Mesendoderm (in vitro differentiated cells): ENCODE measurements at regions not wholly inside any gene's neighbourhood (a gene's known extent, or its start where the extent isn't known, plus 50 kb on each side); places are given as distances from the start of the nearest gene placed in this dataset.

Experiments
- DNase-seq: peaks from one replicate; pipeline ENCODE4 v3.0.0; 2013
- H2AK5ac ChIP-seq: 2 replicates; pipeline ENCODE4 v1.6.1; 2013; ENCODE audit warnings: low read length, inconsistent platforms
- H2BK120ac ChIP-seq: 2 replicates; pipeline ENCODE4 v1.6.1; 2013; ENCODE audit warnings: low read depth, mild to moderate bottlenecking, low read length, moderate library complexity, mixed read lengths
- H2BK15ac ChIP-seq: replicated peaks from 2 replicates; pipeline ENCODE4 v1.6.1; 2013; ENCODE audit warnings: low read depth, mild to moderate bottlenecking, moderate library complexity
- H2BK5ac ChIP-seq: 2 replicates; pipeline ENCODE4 v1.6.1; 2013; ENCODE audit warnings: low read length, inconsistent platforms
- H3K18ac ChIP-seq: 2 replicates; pipeline ENCODE4 v1.6.1; 2013; ENCODE audit warnings: mild to moderate bottlenecking, low read length, mixed read lengths
- H3K23ac ChIP-seq: one replicate; pipeline ENCODE4 v1.6.1; 2013; ENCODE audit warnings: low read length
- H3K27ac ChIP-seq: 2 replicates; pipeline ENCODE4 v1.5.1; 2013; ENCODE audit warnings: low read depth, mild to moderate bottlenecking, inconsistent platforms, low read length, moderate library complexity
- H3K27me3 ChIP-seq: 2 replicates; pipeline ENCODE4 v1.6.1; 2013; ENCODE audit warnings: low read length, control low read depth, mild to moderate bottlenecking, inconsistent platforms; ENCODE audit not compliant: insufficient read depth, poor library complexity
- H3K36me3 ChIP-seq: 2 replicates; pipeline ENCODE4 v1.6.1; 2013; ENCODE audit warnings: low read length, inconsistent platforms; ENCODE audit not compliant: control insufficient read depth, insufficient read depth
- H3K4ac ChIP-seq: one replicate; pipeline ENCODE4 v1.6.1; 2013; ENCODE audit warnings: low read depth, mild to moderate bottlenecking, low read length, moderate library complexity
- H3K4me1 ChIP-seq: 2 replicates; pipeline ENCODE4 v1.6.1; 2013; ENCODE audit warnings: low read depth, low read length, inconsistent platforms; ENCODE audit not compliant: control insufficient read depth
- H3K4me2 ChIP-seq: 2 replicates; pipeline ENCODE4 v1.6.1; 2013; ENCODE audit warnings: low read length
- H3K4me3 ChIP-seq: 2 replicates; pipeline ENCODE4 v1.5.1; 2013; ENCODE audit warnings: mild to moderate bottlenecking, low read length
- H3K56ac ChIP-seq: one replicate; pipeline ENCODE4 v1.6.1; 2013; ENCODE audit warnings: low read length
- H3K79me1 ChIP-seq: 2 replicates; pipeline ENCODE4 v1.6.1; 2013; ENCODE audit warnings: low read length, inconsistent platforms
- H3K79me2 ChIP-seq: 2 replicates; pipeline ENCODE4 v1.6.1; 2013; ENCODE audit warnings: mild to moderate bottlenecking, low read length; ENCODE audit not compliant: control insufficient read depth, insufficient read depth
- H3K9ac ChIP-seq: 2 replicates; pipeline ENCODE4 v1.6.1; 2013; ENCODE audit warnings: low read length, inconsistent platforms
- H4K5ac ChIP-seq: one replicate; pipeline ENCODE4 v1.6.1; 2013; ENCODE audit warnings: low read length
- H4K8ac ChIP-seq: one replicate; pipeline ENCODE4 v1.6.1; 2013; ENCODE audit warnings: low read depth, mild to moderate bottlenecking, control low read depth, low read length, moderate library complexity
- WGBS: extraction: QIAGEN DNeasy Blood & Tissue Kit; methylation state at CpG from one replicate; pipeline ENCODE4 v1.1.7; 2013; ENCODE audit warnings: low lambda C conversion rate, missing lambda C conversion rate; ENCODE audit not compliant: insufficient coverage; ENCODE audit errors: extremely low coverage; 5-methylcytosine and 5-hydroxymethylcytosine counted together

DNA sequence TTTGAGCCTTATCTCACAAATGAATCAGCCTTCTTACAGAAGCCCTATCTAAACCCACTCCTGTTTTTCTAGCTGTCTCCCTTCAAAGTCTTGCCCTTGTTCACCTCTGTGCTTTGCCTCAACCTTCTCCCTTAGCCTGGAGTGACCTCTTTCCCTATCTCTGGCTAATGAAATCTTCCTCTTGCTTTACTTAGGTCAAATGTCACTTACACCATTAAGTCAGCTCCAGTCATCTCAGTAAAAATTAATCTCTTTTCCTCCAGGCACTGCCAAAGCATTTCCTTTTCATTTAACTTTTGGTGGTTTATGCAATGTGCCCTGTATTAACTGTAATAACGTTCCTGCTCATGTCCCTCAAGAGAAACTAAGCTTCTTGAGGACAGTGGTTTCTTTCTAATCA, 596.5 kb upstream of the MIR17HG start:
- no peak overlapping the region for H3K4me3 ChIP-seq
- no peak overlapping the region for H3K9ac ChIP-seq
- H3K79me1 ChIP-seq = no peaks in the 10 kb centered on the region
- H2BK120ac ChIP-seq = no peak overlapping the region
- DNase-seq = no peak
- H3K4me2 ChIP-seq = no peak overlapping the region
- H3K27ac ChIP-seq = no peak overlapping the region
- H3K27me3 ChIP-seq = no peaks in the 10 kb centered on the region
- no CpG with 5 or more reads among the region's 1 CpG for WGBS
- no peak overlapping the region for H3K18ac ChIP-seq
- H2BK5ac ChIP-seq = no peak overlapping the region
- H2AK5ac ChIP-seq = no peak overlapping the region
- no peak overlapping the region for H2BK15ac ChIP-seq
- H4K5ac ChIP-seq = no peak overlapping the region
- H3K4ac ChIP-seq = no peak overlapping the region
- H3K56ac ChIP-seq = no peak overlapping the region
- no peak overlapping the region for H4K8ac ChIP-seq
- no peaks in the 10 kb centered on the region for H3K4me1 ChIP-seq
- H3K23ac ChIP-seq = no peak overlapping the region
- no peaks in the 10 kb centered on the region for H3K79me2 ChIP-seq
- no peaks in the 10 kb centered on the region for H3K36me3 ChIP-seq

DNA sequence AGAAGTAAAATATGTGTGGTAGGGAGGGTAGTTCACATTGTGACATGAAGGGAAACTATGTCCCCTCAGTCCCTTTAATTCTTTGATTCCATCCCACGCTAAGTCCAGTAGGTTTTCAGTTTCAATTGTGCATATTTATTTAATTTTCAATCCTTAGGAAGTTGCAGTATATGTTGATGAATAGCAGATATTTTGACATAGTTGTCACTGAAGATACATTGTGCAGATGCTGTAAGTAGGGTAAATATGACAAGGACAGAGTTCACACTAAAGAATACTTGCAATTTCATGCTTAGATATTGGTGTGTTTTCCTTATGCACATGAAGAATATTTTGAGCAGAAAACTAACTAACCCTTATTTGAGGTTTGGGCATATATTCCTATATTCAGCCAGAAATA, 595.4 kb upstream of the MIR17HG start:
- no peak overlapping the region for H4K8ac ChIP-seq
- H2BK15ac ChIP-seq = no peak overlapping the region
- H2AK5ac ChIP-seq = no peak overlapping the region
- H3K27ac ChIP-seq = no peak overlapping the region
- H3K9ac ChIP-seq = no peak overlapping the region
- no peaks in the 10 kb centered on the region for H3K79me1 ChIP-seq
- no peak for DNase-seq
- H3K79me2 ChIP-seq = no peaks in the 10 kb centered on the region
- no peak overlapping the region for H3K4ac ChIP-seq
- no peak overlapping the region for H3K4me2 ChIP-seq
- no peak overlapping the region for H2BK5ac ChIP-seq
- H3K56ac ChIP-seq = no peak overlapping the region
- no peak overlapping the region for H2BK120ac ChIP-seq
- no peaks in the 10 kb centered on the region for H3K4me1 ChIP-seq
- H3K23ac ChIP-seq = no peak overlapping the region
- no peaks in the 10 kb centered on the region for H3K36me3 ChIP-seq
- no peak overlapping the region for H3K18ac ChIP-seq
- no peak overlapping the region for H4K5ac ChIP-seq
- no peaks in the 10 kb centered on the region for H3K27me3 ChIP-seq
- no CpG with 5 or more reads among the region's 1 CpG for WGBS
- H3K4me3 ChIP-seq = no peak overlapping the region

DNA sequence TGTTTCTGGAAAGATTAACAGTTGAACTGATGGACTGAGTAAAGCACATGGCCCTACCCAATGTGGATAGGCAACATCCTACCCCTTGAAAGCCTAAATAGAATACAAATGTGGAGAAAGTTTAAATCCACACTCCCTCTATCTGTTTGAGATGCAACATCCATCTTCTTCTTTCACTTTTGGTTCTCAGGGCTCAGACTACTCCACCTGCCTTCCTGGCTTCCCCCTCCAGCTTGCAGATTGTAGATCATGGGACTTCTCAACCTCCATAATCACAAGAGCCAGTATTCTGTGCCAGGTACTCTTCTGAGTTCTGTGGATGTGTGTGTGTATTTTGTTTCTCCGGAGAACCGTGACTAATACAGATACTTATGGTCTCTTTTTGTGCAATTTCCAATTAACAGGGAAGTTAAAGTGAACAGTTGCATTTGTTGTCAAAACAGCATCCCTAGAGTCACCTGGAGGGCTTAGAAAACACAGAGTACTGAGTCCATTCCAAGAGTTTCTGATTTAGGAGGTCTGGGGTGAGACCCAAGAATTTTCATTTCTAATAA, 590.3 kb upstream of the MIR17HG start:
- Histone ChIP-seq H2BK5ac (no peak overlapping the region), H2AK5ac (no peak overlapping the region), H3K4me3 (no peak overlapping the region), H3K27ac (no peak overlapping the region), H3K36me3 (no peaks in the 10 kb centered on the region), H3K79me2 (no peaks in the 10 kb centered on the region), H3K79me1 (no peaks in the 10 kb centered on the region), H2BK15ac (no peak overlapping the region), H3K18ac (no peak overlapping the region), H3K27me3 (no peaks in the 10 kb centered on the region), H3K4me2 (no peak overlapping the region), H3K4ac (no peak overlapping the region), H2BK120ac (no peak overlapping the region), H4K8ac (no peak overlapping the region), H3K23ac (no peak overlapping the region), H3K56ac (no peak overlapping the region), H4K5ac (no peak overlapping the region), H3K9ac (no peak overlapping the region), H3K4me1 (no peaks in the 10 kb centered on the region)
- no peak for DNase-seq
- no CpG with 5 or more reads among the region's 2 CpGs for WGBS

- WGBS = no CpG with 5 or more reads among the region's 1 CpG
- no peak overlapping the region for H2BK120ac ChIP-seq
These were observed 586.8 kb upstream of the MIR17HG start for GRCh38 chr13:90760639-90761038.

GRCh38 chr13:90763476-90764150, 583.9 kb upstream of the MIR17HG start:
- Histone ChIP-seq H2BK120ac (no peak overlapping the region), H3K56ac (no peak overlapping the region), H3K36me3 (no peaks in the 10 kb centered on the region), H4K5ac (no peak overlapping the region), H3K4me3 (no peak overlapping the region), H3K79me1 (no peaks in the 10 kb centered on the region), H4K8ac (no peak overlapping the region), H3K4me2 (no peak overlapping the region), H2AK5ac (no peak overlapping the region), H3K9ac (no peak overlapping the region), H3K79me2 (no peaks in the 10 kb centered on the region), H3K27ac (no peak overlapping the region), H2BK5ac (no peak overlapping the region), H2BK15ac (no peak overlapping the region), H3K4me1 (no peaks in the 10 kb centered on the region), H3K27me3 (no peaks in the 10 kb centered on the region), H3K4ac (no peak overlapping the region), H3K18ac (no peak overlapping the region), H3K23ac (no peak overlapping the region)
- no peak for DNase-seq
- WGBS = no CpG with 5 or more reads among the region's 2 CpGs

More at GRCh38 chr13:90760639-90761038, 586.8 kb upstream of the MIR17HG start:
- no peak overlapping the region for H4K8ac ChIP-seq
- no peak overlapping the region for H2BK5ac ChIP-seq
- H3K36me3 ChIP-seq = no peaks in the 10 kb centered on the region
- no peak overlapping the region for H3K27ac ChIP-seq
- no peaks in the 10 kb centered on the region for H3K79me2 ChIP-seq
- no peak overlapping the region for H3K4ac ChIP-seq
- no peak for DNase-seq
- H3K4me1 ChIP-seq = no peaks in the 10 kb centered on the region
- H3K27me3 ChIP-seq = no peaks in the 10 kb centered on the region
- no peak overlapping the region for H3K23ac ChIP-seq
- no peak overlapping the region for H3K4me2 ChIP-seq
- no peak overlapping the region for H3K18ac ChIP-seq
- H2AK5ac ChIP-seq = no peak overlapping the region
- no peak overlapping the region for H3K9ac ChIP-seq
- H2BK15ac ChIP-seq = no peak overlapping the region
- no peak overlapping the region for H3K56ac ChIP-seq
- no peak overlapping the region for H4K5ac ChIP-seq
- H3K4me3 ChIP-seq = no peak overlapping the region
- no peaks in the 10 kb centered on the region for H3K79me1 ChIP-seq
